ENCODE measurements at regions not wholly inside any gene's neighbourhood (a gene's known extent, or its start where the extent isn't known, plus 50 kb on each side); places are given as distances from the start of the nearest gene placed in this dataset.
"Not testable (repeated sequence)": the region's sequence is repeated elsewhere in the genome, so short reads cannot be mapped to it uniquely, and the experiment has no call there.

GRCh38 chr13:30520571-30520970 lies 54.8 kb upstream of the HMGB1 start:
- peak; percentile 14 for DNase-seq

- no peak for DNase-seq
These were observed 57.5 kb upstream of the HMGB1 start for GRCh38 chr13:30523211-30523610.

- not testable (repeated sequence) for DNase-seq
These were observed 58.1 kb upstream of the HMGB1 start for GRCh38 chr13:30523817-30524216.

- DNase-seq, result not testable (repeated sequence)
These were observed 59.5 kb upstream of the HMGB1 start for GRCh38 chr13:30525212-30525611.

- no peak for DNase-seq
These were observed 61.1 kb upstream of the HMGB1 start for GRCh38 chr13:30526612-30527495.

- no peak for DNase-seq
These were observed 63.5 kb upstream of the HMGB1 start for GRCh38 chr13:30529085-30529834.

- no peak for DNase-seq
These were observed 69.3 kb upstream of the HMGB1 start for GRCh38 chr13:30535046-30535445.

GRCh38 chr13:30545320-30545719 lies 72.4 kb upstream of the USPL1 start:
- no peak for DNase-seq

- DNase-seq, result not testable (repeated sequence)
These were observed 69.7 kb upstream of the USPL1 start for GRCh38 chr13:30548046-30548445.

- DNase-seq, result no peak
These were observed 66.5 kb upstream of the USPL1 start for GRCh38 chr13:30551189-30551588.

- DNase-seq, result no peak
These were observed 65.2 kb upstream of the USPL1 start for GRCh38 chr13:30552567-30552966.

GRCh38 chr13:30559274-30559673 lies 58.4 kb upstream of the USPL1 start:
- DNase-seq, result no peak

GRCh38 chr13:30560212-30560611 lies 57.5 kb upstream of the USPL1 start:
- DNase-seq, result no peak

- no peak for DNase-seq
These were observed 56.2 kb upstream of the USPL1 start for GRCh38 chr13:30561511-30561910.

- DNase-seq, result no peak
These were observed 53.2 kb upstream of the USPL1 start for GRCh38 chr13:30564489-30564888.

GRCh38 chr13:30565658-30566057 lies 52.1 kb upstream of the USPL1 start:
- DNase-seq, result no peak

- DNase-seq, result no peak
These were observed 50.6 kb upstream of the USPL1 start for GRCh38 chr13:30567072-30567471.
